ENCODE measurements at regions not wholly inside any gene's neighbourhood (a gene's known extent, or its start where the extent isn't known, plus 50 kb on each side); places are given as distances from the start of the nearest gene placed in this dataset.
"Not testable (repeated sequence)": the region's sequence is repeated elsewhere in the genome, so short reads cannot be mapped to it uniquely, and the experiment has no call there.

DNA sequence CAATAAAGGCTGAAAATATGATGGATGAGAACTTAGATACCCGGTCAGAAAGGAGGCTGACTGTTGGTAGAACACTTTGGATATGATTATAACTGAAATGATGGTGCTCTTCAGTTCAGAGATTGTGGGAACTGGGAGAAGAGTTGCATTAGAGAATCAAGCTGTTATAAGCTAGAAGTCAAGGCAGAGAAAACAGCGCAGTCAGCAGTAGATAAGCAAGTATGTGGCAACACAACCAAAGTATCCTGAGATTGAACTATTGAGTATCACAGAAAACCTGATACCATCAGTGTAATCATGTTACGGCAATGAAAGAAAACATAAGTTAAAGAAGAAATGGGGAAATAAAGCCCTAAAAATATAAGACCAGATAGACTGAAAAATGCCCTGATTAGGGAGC is 633.9 kb upstream of the LRRTM1 start:
- no peaks in the 10 kb centered on the region for H3F3A ChIP-seq (ENCODE audit: insufficient read depth)
- H3K9ac ChIP-seq (ENCODE audit: low read length) = no peak overlapping the region
- H2AFZ ChIP-seq (ENCODE audit: low read depth, low read length, severe bottlenecking) = no peak overlapping the region
- H3K4me2 ChIP-seq (ENCODE audit: low read depth, low read length, poor library complexity, severe bottlenecking) = no peak overlapping the region
- TF ChIP-seq, protein P1, sequence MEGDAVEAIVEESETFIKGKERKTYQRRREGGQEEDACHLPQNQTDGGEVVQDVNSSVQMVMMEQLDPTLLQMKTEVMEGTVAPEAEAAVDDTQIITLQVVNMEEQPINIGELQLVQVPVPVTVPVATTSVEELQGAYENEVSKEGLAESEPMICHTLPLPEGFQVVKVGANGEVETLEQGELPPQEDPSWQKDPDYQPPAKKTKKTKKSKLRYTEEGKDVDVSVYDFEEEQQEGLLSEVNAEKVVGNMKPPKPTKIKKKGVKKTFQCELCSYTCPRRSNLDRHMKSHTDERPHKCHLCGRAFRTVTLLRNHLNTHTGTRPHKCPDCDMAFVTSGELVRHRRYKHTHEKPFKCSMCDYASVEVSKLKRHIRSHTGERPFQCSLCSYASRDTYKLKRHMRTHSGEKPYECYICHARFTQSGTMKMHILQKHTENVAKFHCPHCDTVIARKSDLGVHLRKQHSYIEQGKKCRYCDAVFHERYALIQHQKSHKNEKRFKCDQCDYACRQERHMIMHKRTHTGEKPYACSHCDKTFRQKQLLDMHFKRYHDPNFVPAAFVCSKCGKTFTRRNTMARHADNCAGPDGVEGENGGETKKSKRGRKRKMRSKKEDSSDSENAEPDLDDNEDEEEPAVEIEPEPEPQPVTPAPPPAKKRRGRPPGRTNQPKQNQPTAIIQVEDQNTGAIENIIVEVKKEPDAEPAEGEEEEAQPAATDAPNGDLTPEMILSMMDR (IDR thresholded peaks at IDR 0.05; ENCODE audit: insufficient read depth, low read length, poor library complexity, severe bottlenecking) = no peak
- TF ChIP-seq EZH2phosphoT487 (conservative IDR thresholded peaks at IDR 0.05; ENCODE audit: low read length) = no peak
- H3K9me2 ChIP-seq (replicated peaks; ENCODE audit: insufficient read depth, low read length) = no peaks in the 10 kb centered on the region
- no peak overlapping the region for H3K27ac ChIP-seq (ENCODE audit: low read depth, low read length)
- H3K4me3 ChIP-seq (ENCODE audit: insufficient read depth, low read length, poor library complexity, severe bottlenecking) = no peak overlapping the region
- no peaks in the 10 kb centered on the region for H3K27me3 ChIP-seq (ENCODE audit: low read length)
- H4K20me1 ChIP-seq (ENCODE audit: low read depth, low read length) = no peaks in the 10 kb centered on the region
- no peaks in the 10 kb centered on the region for H3K9me3 ChIP-seq (ENCODE audit: insufficient read depth, low read length)
- H3K36me3 ChIP-seq (ENCODE audit: low read length) = no peaks in the 10 kb centered on the region
- H3K79me2 ChIP-seq (ENCODE audit: insufficient read depth, low read length) = no peaks in the 10 kb centered on the region

GRCh38 chr2:80931820-80932219 is 627.3 kb upstream of the LRRTM1 start:
- H3K4me2 ChIP-seq (ENCODE audit: low read depth, low read length, poor library complexity, severe bottlenecking); H2AFZ ChIP-seq (ENCODE audit: low read depth, low read length, severe bottlenecking); H3K4me3 ChIP-seq (ENCODE audit: insufficient read depth, low read length, poor library complexity, severe bottlenecking); H3K9ac ChIP-seq (ENCODE audit: low read length); H3K79me2 ChIP-seq (ENCODE audit: insufficient read depth, low read length); H3K9me2 ChIP-seq (replicated peaks; ENCODE audit: insufficient read depth, low read length); H3K9me3 ChIP-seq (ENCODE audit: insufficient read depth, low read length); H3F3A ChIP-seq (ENCODE audit: insufficient read depth); H4K20me1 ChIP-seq (ENCODE audit: low read depth, low read length); H3K27ac ChIP-seq (ENCODE audit: low read depth, low read length); H3K27me3 ChIP-seq (ENCODE audit: low read length); H3K36me3 ChIP-seq (ENCODE audit: low read length): not testable (repeated sequence)

DNA sequence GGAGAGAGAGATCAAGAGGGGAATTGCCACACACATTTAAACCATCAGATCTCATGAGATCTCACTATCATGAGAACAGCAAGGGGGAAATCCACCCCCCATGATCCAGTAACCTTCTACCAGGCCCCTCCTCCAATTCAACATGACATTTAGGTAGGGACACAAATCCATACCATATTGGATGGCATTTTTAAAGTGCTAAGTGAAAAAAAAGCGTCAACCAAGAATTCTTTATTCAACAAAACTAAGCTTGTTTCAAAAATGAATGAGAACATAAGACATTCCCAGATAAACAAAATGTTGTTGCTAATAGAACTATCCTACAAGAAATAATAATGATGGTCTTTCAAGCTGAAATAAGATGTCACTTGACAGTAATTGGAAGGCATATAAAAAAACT is 626.2 kb upstream of the LRRTM1 start:
- no peak for TF ChIP-seq EZH2phosphoT487 (conservative IDR thresholded peaks at IDR 0.05; ENCODE audit: low read length)
- TF ChIP-seq, protein P1 (IDR thresholded peaks at IDR 0.05; ENCODE audit: insufficient read depth, low read length, poor library complexity, severe bottlenecking) = no peak
- Histone ChIP-seq H3K36me3 (ENCODE audit: low read length) (no peaks in the 10 kb centered on the region), H3K9me2 (replicated peaks; ENCODE audit: insufficient read depth, low read length) (no peaks in the 10 kb centered on the region), H3K4me3 (ENCODE audit: insufficient read depth, low read length, poor library complexity, severe bottlenecking) (no peak overlapping the region), H3K9ac (ENCODE audit: low read length) (no peak overlapping the region), H3K27ac (ENCODE audit: low read depth, low read length) (no peak overlapping the region), H3K27me3 (ENCODE audit: low read length) (no peaks in the 10 kb centered on the region), H4K20me1 (ENCODE audit: low read depth, low read length) (no peaks in the 10 kb centered on the region), H3K79me2 (ENCODE audit: insufficient read depth, low read length) (no peaks in the 10 kb centered on the region), H3F3A (ENCODE audit: insufficient read depth) (no peaks in the 10 kb centered on the region), H2AFZ (ENCODE audit: low read depth, low read length, severe bottlenecking) (no peak overlapping the region), H3K4me2 (ENCODE audit: low read depth, low read length, poor library complexity, severe bottlenecking) (no peak overlapping the region), H3K9me3 (ENCODE audit: insufficient read depth, low read length) (no peaks in the 10 kb centered on the region; the same call in 1 of the 2 replicates)

GRCh38 chr2:80926168-80926567 is 621.6 kb upstream of the LRRTM1 start:
- no peaks in the 10 kb centered on the region for H3K79me2 ChIP-seq (ENCODE audit: insufficient read depth, low read length)
- H3K9me2 ChIP-seq (replicated peaks; ENCODE audit: insufficient read depth, low read length) = no peaks in the 10 kb centered on the region
- no peak overlapping the region for H3K4me2 ChIP-seq (ENCODE audit: low read depth, low read length, poor library complexity, severe bottlenecking)
- no peaks in the 10 kb centered on the region for H3F3A ChIP-seq (ENCODE audit: insufficient read depth)
- no peaks in the 10 kb centered on the region; the same call in 1 of the 2 replicates for H3K9me3 ChIP-seq (ENCODE audit: insufficient read depth, low read length)
- H3K36me3 ChIP-seq (ENCODE audit: low read length) = no peaks in the 10 kb centered on the region
- no peak overlapping the region for H3K4me3 ChIP-seq (ENCODE audit: insufficient read depth, low read length, poor library complexity, severe bottlenecking)
- H2AFZ ChIP-seq (ENCODE audit: low read depth, low read length, severe bottlenecking) = no peak overlapping the region
- H3K27me3 ChIP-seq (ENCODE audit: low read length) = no peaks in the 10 kb centered on the region
- no peak overlapping the region for H3K27ac ChIP-seq (ENCODE audit: low read depth, low read length)
- no peaks in the 10 kb centered on the region for H4K20me1 ChIP-seq (ENCODE audit: low read depth, low read length)
- H3K9ac ChIP-seq (ENCODE audit: low read length) = no peak overlapping the region
- TF ChIP-seq, protein P1 (IDR thresholded peaks at IDR 0.05; ENCODE audit: insufficient read depth, low read length, poor library complexity, severe bottlenecking) = no peak
- TF ChIP-seq EZH2phosphoT487 (conservative IDR thresholded peaks at IDR 0.05; ENCODE audit: low read length) = no peak

Measured in SU-DHL-6 (cell line).